Dendritic cell treated with granulocyte-macrophage colony-stimulating factor and Interleukin-4, amounts not matched to agents 40 ng/mL and 50 ng/mL, for 4 days (primary cell): ENCODE measurements at regions not wholly inside any gene's neighbourhood (a gene's known extent, or its start where the extent isn't known, plus 50 kb on each side); places are given as distances from the start of the nearest gene placed in this dataset.

Experiments used
- H3K27ac Mint-ChIP-seq: one replicate; pipeline ENCODE4 v1.8.0; 2022; ENCODE audit warnings: mild to moderate bottlenecking, mixed read lengths
- H3K27me3 Mint-ChIP-seq: one replicate; pipeline ENCODE4 v1.8.0; 2022; ENCODE audit warnings: mild to moderate bottlenecking, mixed read lengths
- H3K36me3 Mint-ChIP-seq: one replicate; pipeline ENCODE4 v1.8.0; 2022; ENCODE audit warnings: low read depth, mixed read lengths
- H3K4me1 Mint-ChIP-seq: one replicate; pipeline ENCODE4 v1.8.0; 2022; ENCODE audit warnings: low read depth, mixed read lengths
- H3K4me3 Mint-ChIP-seq: one replicate; pipeline ENCODE4 v1.8.0; 2022; ENCODE audit warnings: mild to moderate bottlenecking, moderate library complexity, mixed read lengths
- H3K9me3 Mint-ChIP-seq: one replicate; pipeline ENCODE4 v1.8.0; 2022; ENCODE audit warnings: mixed read lengths
- intact Hi-C: fragments of 100-400 bp; cut with micrococcal nuclease; formaldehyde crosslinking; loops from one replicate; pipeline ENCODE4 v1.15.0; 2022

DNA sequence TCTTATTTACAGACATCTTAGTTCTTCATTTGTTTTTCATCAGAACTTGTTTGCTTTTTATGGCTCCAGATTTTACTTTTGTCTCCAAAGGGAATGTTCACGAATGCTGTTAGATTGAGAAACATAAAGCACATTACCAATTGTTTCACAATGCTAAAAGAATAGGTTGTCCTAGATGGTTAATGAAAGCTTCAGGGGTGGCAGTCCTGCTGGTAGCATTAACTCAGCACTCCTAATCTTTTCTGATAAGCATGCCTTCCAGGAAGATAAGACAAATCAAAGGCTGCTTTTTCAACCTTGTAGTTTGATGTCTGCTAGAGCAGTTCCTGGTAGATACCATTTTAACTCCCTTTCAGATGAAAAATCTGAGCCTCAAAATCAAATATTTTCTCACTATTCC is 619.4 kb downstream of the PYDC2 start:
- intact Hi-C loops, result no loop called here
- Mint-ChIP-seq H3K27ac (no peak overlapping the region), H3K36me3 (no peaks in the 10 kb centered on the region), H3K4me3 (no peak overlapping the region), H3K27me3 (no peaks in the 10 kb centered on the region), H3K4me1 (no peaks in the 10 kb centered on the region), H3K9me3 (peaks cover 20% of the 10 kb centered on the region)

DNA sequence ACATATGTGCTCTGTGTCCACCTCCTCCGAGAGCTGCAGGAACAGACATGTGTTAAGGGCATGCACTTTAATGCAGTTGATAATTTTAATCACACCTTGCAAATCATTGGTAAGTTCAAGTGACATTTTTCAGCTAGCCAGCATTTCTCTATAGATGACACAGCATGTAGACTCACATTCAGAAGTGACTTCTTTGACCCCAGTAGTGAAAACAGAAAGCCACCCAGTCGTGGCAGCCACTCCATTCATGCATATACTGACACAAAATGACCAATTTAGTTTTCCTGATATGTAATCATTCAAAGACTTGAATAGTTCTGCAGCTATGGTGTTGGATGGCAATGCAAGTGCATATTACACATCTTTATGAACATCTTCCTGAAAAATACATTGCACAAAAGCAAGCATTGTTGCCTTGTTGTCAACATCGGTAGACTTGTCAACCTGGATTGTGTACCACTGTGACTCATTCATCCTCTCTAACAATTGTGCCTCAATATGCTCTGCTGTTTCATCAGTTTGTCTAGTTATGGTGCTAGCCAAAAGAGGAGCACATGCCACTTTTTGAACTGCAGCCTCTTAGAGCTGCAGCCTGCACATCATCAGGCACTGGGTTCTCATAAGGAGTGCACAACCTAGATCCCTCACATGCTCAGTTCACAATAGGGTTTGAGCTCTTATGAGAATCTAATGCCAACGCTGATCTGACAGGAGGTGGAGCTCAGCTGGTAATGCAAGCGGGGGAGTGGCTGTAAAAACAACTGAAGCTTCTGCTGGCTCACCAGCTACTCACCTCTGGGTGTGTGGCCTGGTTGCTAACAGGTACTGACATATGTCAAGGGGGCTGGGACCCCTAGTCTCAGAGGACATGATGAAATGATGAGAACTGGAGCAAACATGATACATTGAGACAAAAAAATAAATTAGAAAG is 622.0 kb downstream of the PYDC2 start:
- Mint-ChIP-seq H3K4me3 (no peak overlapping the region), H3K27me3 (no peaks in the 10 kb centered on the region), H3K27ac (no peak overlapping the region), H3K9me3 (peaks cover 9% of the 10 kb centered on the region), H3K4me1 (no peaks in the 10 kb centered on the region), H3K36me3 (no peaks in the 10 kb centered on the region)
- intact Hi-C loops, result no loop called here
